HG03103 (cell line): ENCODE measurements at regions not wholly inside any gene's neighbourhood (a gene's known extent, or its start where the extent isn't known, plus 50 kb on each side); places are given as distances from the start of the nearest gene placed in this dataset.
"Not testable (repeated sequence)": the region's sequence is repeated elsewhere in the genome, so short reads cannot be mapped to it uniquely, and the experiment has no call there.

Experiments used
- ATAC-seq: cut with Tn5 transposase; IDR thresholded peaks from one replicate; pipeline ENCODE4 v1.9.1; 2021; ENCODE audit warnings: low read depth; ENCODE audit not compliant: unreplicated experiment

DNA sequence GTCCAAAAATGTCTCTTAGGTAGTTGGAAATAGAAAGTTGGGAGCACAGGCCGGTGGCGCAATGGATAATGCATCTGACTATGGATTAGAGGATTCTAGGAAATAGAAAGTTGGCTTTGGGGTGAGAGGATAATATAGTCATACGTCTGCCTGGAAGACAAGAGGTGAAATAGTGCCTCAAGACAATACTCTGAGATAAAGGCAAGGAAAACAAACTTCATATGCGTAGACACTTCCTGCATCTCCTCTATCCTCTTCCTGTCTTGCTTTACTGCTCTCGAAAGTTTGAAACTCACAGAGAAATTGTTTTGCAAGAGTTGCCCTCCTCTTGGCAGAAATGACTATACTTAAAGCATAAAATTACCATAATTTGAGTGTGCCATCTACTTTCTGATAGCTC, 153.2 kb upstream of the FBXL7 start:
- ATAC-seq = no peak

- no peak for ATAC-seq
These were observed 155.0 kb upstream of the FBXL7 start for GRCh38 chr5:15344954-15345353.

- ATAC-seq = no peak
These were observed 161.4 kb upstream of the FBXL7 start for GRCh38 chr5:15338546-15338945.

DNA sequence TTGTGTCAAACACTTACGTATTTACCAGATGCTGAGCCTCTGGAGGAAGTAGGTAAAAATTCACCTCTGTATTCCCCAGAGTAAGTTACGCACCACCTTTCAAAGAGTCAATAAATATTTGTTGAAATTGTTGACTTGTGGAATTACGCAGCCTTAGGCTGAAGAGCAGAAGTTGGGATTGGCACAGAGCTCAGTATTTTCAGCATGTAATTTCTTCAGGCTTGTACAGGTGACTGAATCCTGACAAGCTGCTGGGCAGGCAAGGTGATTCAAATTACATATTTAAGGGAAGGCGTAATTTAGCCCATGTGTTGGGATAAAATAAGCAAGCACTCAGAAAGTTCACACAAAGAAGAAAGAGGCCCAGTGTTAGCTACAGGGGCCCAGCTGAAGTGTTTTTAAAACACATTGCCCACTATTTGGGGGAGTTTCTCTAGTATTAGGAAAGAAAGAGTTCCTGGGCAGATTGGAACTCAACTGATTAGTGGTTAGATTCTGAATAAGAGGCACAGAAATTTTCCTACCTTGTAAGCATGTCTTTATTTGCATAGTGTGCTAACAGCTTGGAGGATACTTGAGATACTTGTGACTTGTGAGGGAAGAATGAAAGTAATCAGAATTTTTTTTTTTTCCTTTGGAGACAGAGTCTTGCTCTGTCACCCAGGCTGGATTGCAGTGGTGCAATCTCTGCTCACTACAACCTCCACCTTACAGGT, 165.3 kb upstream of the FBXL7 start:
- ATAC-seq = no peak

GRCh38 chr5:15333091-15333490, 166.9 kb upstream of the FBXL7 start:
- no peak for ATAC-seq

DNA sequence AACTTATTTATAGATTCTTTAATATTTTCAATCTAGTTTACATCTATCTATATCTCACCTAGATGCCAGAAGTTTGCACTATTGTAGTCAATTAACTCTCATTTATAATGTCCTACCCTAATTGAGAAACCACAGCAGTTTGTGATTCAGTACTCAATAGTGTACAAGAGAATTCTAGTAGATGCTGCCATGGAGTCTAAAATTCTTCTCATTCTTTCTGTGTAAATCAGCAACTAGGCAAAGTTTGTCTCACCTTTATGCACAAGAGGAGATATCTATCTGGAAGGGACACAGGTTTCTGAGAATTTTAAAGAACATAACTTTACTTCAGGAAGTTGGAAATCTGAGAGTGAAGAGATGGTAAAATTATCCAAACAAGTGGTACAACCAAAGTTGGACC, 173.0 kb upstream of the FBXL7 start:
- ATAC-seq = no peak

DNA sequence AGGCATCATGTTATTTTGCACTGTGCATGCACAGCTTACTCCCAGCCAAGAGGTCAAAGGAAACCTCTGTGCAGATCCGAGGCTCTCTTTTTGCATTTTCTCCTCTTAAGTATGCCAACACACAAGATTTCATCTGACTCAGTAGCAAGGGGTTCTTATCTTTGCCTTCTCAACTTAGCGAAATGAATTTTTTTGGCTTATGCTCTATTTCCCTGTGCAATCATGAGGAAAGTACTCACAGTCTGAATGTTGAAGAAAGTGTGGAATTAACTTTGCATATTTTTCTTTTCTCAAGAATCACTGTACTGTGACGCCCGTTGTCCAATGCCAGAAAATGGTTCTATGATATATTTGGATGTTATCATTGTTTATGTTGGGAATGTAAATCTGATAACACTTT, 173.5 kb upstream of the FBXL7 start:
- no peak for ATAC-seq

DNA sequence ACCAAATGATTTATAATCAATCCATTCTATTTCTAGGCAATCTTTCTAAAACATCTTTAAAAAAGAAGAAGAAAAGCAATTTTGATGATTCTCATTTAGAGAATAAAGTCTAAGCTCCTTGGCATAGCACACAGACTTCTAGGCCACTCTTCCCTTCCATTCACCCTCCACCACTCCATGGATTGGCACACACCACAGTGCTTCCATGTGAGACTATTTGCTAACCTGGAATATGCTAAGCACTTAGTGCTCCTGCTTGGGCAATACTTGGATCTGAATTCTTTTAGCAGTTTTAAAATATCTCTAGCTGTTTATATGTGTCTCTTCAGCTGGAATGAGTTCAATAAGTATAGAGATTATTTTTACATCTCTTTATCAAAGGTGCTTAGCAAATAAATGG, 177.6 kb upstream of the FBXL7 start:
- no peak for ATAC-seq

DNA sequence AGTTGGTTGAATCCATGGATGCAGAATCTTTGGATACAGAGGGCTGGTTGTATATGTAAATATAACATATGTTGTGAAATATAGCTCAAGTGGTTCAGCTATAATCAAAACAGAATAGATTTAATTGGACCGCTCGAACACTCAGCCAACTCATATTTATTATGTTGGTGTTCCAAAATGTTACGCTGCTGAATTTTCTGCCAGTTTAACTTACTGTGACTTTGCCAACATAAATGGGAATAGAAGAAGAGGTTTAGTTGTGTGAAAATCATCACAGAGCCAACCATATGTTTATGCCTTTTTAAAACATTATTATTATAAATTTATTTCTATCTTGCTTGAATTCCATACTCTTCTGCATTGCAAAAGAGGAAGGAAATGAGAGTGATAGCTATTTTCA, 178.2 kb upstream of the FBXL7 start:
- ATAC-seq = no peak

- ATAC-seq = no peak
These were observed 179.1 kb upstream of the FBXL7 start for GRCh38 chr5:15320871-15321270.

GRCh38 chr5:15304914-15305834, 194.8 kb upstream of the FBXL7 start:
- ATAC-seq = no peak

DNA sequence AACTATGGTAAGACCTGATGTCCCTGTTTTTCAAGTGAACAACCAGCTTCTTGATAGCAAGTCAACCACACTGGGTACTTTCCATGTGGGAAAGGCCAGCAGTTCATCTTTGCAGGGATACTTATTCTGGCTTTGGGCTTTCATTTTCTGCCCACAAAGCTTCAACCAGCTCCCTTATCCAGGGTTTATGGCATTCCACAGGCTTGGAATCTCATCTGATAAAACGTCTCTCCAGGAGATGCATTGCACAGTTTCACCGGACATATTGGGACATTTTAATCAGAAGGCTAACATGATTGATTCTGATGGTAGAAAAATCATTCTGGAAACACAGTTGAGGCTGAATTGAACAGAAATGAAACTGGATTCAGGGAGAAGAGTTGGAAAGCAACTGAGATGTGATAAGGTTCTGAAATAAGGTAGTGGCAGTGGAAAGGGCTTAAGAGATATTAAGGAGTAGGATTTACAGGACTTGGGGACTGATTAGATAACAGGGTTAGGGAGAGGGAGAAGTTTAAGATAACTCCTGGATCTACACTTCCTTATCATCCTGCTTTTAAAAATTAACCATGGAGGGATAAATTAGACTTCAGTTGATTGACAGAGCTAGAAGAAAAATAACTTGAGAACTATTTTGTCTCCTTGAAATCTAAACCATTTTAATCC, 195.8 kb upstream of the FBXL7 start:
- no peak for ATAC-seq

GRCh38 chr5:15300141-15300540, 199.8 kb upstream of the FBXL7 start:
- no peak for ATAC-seq

GRCh38 chr5:15290953-15291352, 209.0 kb upstream of the FBXL7 start:
- no peak for ATAC-seq

- no peak for ATAC-seq
These were observed 213.3 kb upstream of the FBXL7 start for GRCh38 chr5:15286650-15287049.

DNA sequence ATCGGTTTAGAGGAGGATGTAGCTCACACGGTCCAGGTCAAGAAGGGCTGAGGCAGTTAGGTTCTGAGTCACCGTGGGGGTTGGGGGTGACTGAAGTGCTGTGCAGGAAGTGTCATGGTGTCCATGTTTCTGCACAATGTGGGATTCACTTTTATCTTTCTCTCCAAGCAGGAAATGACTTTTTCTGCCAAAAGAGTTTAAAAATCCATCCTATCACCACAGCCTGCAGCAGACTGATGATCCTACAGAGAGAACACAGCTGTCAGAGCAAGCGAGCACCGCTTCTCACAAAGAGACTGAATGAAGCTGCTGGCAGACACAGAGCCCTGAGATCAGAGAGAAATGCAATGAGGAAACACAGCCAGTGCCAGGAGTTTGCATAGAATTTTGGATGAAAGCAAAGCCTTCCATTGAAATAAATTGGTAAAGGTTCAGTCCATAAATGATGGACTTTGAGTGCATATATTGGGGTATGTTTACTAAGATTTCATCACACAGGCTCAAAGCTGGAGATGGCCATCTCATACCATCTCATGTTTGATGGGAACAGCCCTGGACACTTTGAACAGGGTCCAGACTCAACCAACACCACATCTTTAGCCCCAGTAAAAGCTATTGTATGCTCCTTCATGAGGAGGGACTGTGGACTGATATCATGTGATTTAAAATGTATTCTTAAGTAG, 213.9 kb upstream of the FBXL7 start:
- no peak for ATAC-seq

GRCh38 chr5:15284706-15285105, 215.3 kb upstream of the FBXL7 start:
- ATAC-seq = no peak

GRCh38 chr5:15283076-15283475, 216.9 kb upstream of the FBXL7 start:
- ATAC-seq = no peak

DNA sequence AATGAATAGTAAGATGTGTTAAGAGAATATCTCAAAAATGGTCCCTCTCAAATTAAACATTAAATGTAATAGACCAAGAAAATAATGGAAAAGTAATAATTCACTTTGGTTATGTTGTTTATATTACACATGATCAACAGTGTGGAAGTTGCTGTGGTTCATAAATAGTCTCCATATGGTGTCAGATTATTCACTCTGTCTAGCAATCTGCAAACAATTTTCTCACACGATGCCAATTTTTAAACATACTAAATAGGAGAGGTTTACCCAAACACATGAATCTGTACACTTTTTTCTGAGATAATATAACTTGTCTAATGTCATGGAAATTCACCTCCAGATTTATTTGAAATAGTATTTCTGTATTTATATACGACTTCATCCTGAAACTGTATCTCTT, 217.4 kb upstream of the FBXL7 start:
- ATAC-seq = no peak

DNA sequence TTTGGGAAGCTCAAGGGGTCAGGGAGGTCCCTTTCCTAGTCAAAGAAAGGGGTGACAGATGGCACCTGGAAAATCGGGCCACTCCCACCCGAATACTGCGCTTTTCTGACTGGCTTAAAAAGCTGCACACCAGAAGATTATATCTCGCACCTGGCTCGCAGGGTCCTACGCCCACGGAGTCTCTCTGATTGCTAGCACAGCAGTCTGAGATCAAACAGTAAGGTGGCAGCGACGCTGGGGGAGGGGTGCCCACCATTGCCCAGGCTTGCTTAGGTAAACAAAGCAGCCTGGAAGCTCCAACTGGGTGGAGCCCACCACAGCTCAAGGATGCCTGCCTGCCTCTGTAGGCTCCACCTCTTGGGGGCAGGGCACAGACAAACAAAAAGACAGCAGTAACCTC, 228.4 kb upstream of the FBXL7 start:
- not testable (repeated sequence) for ATAC-seq

GRCh38 chr5:15267966-15268365, 232.0 kb upstream of the FBXL7 start:
- no peak for ATAC-seq
